NT2/D1 (cell line): ENCODE measurements at regions not wholly inside any gene's neighbourhood (a gene's known extent, or its start where the extent isn't known, plus 50 kb on each side); places are given as distances from the start of the nearest gene placed in this dataset.

Experiments
- DNase-seq: peaks from one replicate; pipeline ENCODE4 v3.0.0-alpha.2; 2011; ENCODE audit warnings: low read depth, low spot score
- H3K27me3 ChIP-seq: 2 replicates; pipeline ENCODE4 v1.6.0; 2011; ENCODE audit warnings: mild to moderate bottlenecking; ENCODE audit not compliant: insufficient read length, insufficient read depth
- H3K36me3 ChIP-seq: 2 replicates; pipeline ENCODE4 v1.6.1; 2011; ENCODE audit warnings: mild to moderate bottlenecking, low read length, mixed read lengths; ENCODE audit not compliant: insufficient read depth, insufficient read length
- H3K4me1 ChIP-seq: 2 replicates; pipeline ENCODE4 v1.5.1; 2011; ENCODE audit not compliant: insufficient read depth, insufficient read length
- H3K4me3 ChIP-seq: 2 replicates; pipeline ENCODE4 v1.5.1; 2011; ENCODE audit warnings: low read depth; ENCODE audit not compliant: insufficient read length
- H3K9ac ChIP-seq: 2 replicates; pipeline ENCODE4 v1.6.0; 2011; ENCODE audit warnings: low read depth; ENCODE audit not compliant: insufficient read length
- H3K9me3 ChIP-seq: 2 replicates; pipeline ENCODE4 v1.5.1; 2011; ENCODE audit warnings: mild to moderate bottlenecking, low read length; ENCODE audit not compliant: insufficient read depth
- SUZ12 ChIP-seq: IDR thresholded peaks from 2 replicates; pipeline ENCODE4 v1.6.1; 2011; ENCODE audit not compliant: insufficient read length, insufficient read depth; ENCODE audit errors: extremely low read depth
- YY1 ChIP-seq: IDR thresholded peaks from 2 replicates; pipeline ENCODE4 v1.6.1; 2011; ENCODE audit not compliant: insufficient read length, insufficient read depth
- ZNF274 ChIP-seq: IDR thresholded peaks from 2 replicates; pipeline ENCODE4 v1.6.1; 2011; ENCODE audit warnings: mild to moderate bottlenecking, low read depth, low read length

- H3K9ac ChIP-seq: no peak overlapping the region
- no peak for DNase-seq
- no peak overlapping the region for H3K4me3 ChIP-seq
- no peaks in the 10 kb centered on the region for H3K9me3 ChIP-seq
- no peaks in the 10 kb centered on the region for H3K27me3 ChIP-seq
- peaks cover 4% of the 10 kb centered on the region for H3K4me1 ChIP-seq
- no peak for TF ChIP-seq YY1
- TF ChIP-seq ZNF274: no peak
- no peak for TF ChIP-seq SUZ12
- no peaks in the 10 kb centered on the region for H3K36me3 ChIP-seq
These were observed 529.3 kb downstream of the BNC2 start for GRCh38 chr9:16341177-16341576.

DNA sequence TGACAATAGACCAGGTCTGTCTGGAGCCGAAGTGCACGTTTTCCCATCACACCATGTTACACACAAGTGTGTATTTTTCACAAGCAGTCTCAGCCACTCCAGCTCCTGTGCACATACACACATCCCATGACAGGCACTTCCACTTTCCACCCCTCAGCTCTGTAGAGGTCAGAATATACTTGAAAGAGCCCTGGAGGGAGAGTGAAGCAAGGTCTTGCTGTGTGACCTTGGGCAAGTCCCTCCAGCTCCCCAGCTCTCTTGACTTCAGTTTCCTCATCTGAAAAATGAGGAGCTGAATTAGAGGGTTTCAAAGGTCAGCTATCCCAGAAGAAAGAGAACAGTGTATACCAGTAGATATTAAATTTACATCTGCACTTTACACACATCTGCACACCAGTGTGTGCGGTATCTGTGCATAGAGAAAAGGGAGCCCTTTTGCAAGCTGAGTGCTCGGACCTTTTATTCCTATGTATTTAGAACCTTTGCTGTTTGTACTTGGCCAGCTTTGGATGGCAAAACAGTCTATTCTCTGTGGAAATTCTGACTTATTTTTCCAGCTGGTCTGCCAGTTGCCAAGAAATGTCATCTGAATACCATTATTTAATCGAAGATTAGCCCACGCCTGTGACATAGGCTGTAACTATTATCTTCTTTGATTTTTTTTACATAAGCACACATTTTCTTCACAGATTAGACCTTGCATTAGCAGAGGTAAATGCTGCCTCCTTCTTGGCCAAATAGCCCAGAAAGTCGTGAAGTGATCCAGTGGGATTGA is 528.0 kb downstream of the BNC2 start:
- Histone ChIP-seq H3K9ac (no peak overlapping the region), H3K9me3 (no peaks in the 10 kb centered on the region), H3K4me1 (peaks cover 4% of the 10 kb centered on the region), H3K36me3 (no peaks in the 10 kb centered on the region), H3K27me3 (no peaks in the 10 kb centered on the region), H3K4me3 (no peak overlapping the region)
- no peak for TF ChIP-seq YY1
- TF ChIP-seq SUZ12: no peak
- no peak for TF ChIP-seq ZNF274
- DNase-seq: no peak

DNA sequence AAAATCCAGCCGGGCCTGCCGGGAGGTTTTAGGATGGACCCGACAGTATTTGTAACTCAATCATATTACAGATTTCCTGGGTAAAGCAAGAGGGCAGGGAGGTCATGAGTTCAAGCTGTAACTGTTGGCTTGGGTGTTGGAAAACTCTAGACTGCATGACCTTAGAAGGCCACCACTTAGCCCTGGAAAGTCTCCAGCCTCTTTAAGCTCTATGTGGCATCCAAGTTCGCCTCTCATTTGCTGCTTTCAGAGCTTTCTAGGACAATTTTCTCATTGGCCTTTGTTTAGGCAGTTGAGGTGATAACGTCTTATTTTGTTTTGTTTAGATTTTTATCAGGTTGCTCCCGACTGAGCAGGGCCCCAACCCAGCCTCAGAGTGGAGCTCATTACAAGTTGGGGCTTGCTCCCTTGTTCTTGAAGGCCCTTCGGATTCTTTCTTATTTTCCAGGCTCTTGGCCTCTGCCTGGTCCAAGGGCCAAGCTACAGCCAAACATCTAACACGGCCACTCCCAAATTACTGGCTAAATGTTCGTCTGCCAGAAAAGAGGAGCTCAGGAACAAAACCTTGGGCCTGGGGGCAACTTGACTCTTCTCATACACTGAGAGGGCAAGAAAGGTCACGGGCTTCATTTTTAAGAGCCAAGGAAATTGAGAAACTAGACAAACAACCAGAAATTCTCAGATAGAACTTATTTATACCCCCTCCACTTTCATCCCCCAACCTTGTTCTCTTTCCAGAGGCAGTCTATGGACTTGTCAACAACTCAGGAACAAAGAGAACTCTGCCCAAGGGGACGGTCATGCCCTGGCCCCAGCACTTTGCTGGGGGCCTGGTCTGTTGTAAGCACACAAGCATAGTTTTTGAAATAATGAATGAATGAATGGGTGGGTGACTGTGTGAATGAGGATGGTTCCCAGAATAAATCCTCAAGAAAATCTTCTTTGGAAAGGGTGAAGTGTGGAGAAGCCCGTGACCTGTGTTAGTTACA is 526.9 kb downstream of the BNC2 start:
- H3K4me1 ChIP-seq: peaks cover 4% of the 10 kb centered on the region
- DNase-seq: no peak
- no peaks in the 10 kb centered on the region for H3K27me3 ChIP-seq
- H3K36me3 ChIP-seq: no peaks in the 10 kb centered on the region
- no peak overlapping the region for H3K4me3 ChIP-seq
- H3K9me3 ChIP-seq: no peaks in the 10 kb centered on the region
- no peak overlapping the region for H3K9ac ChIP-seq
- TF ChIP-seq YY1 (no peak), SUZ12 (no peak), ZNF274 (no peak)

DNA sequence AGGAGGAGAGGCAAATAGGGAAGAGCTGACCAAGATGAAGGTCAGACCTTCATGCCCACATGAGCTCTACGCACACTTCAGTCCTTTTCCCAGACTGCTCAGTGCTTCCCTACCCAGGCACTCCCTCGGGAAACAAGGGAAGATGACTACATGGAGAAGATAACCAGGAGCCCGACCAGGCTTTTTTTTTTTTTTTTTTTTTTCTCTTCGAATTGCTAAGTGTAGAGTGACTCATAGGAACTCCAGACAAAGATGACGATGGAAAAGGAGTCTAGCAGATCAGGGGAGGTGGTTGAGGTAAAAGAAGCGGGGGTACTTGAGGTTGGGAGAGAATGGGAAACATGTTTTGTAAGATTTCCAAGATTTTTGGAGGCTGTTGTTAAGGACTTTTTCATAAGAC is 526.1 kb downstream of the BNC2 start:
- TF ChIP-seq SUZ12 (no peak), ZNF274 (no peak), YY1 (no peak)
- H3K4me3 ChIP-seq: no peak overlapping the region
- H3K4me1 ChIP-seq: peaks cover 4% of the 10 kb centered on the region
- no peaks in the 10 kb centered on the region for H3K27me3 ChIP-seq
- no peaks in the 10 kb centered on the region for H3K9me3 ChIP-seq
- no peak overlapping the region for H3K9ac ChIP-seq
- no peaks in the 10 kb centered on the region for H3K36me3 ChIP-seq
- peak; percentile 42 for DNase-seq

DNA sequence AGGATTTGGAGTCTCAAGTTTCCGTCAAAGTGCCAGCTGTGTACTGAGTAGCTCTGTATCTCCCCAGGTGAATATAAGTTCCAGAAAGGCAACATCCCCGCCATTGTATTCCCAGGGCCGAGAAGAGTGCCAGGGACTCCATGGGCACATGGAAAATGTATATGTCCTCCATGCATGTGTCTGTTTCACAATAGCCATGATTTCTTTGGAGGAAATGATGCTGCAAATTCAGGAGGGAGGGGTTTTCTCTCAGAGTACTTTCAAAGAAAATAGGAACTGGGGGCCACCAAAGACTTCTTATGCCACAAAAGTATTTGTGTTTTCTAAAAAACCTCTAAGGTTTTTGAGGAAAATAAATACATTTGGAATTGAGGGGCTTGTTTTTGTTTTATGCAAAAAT is 524.6 kb downstream of the BNC2 start:
- H3K27me3 ChIP-seq: no peaks in the 10 kb centered on the region
- no peak overlapping the region for H3K9ac ChIP-seq
- H3K36me3 ChIP-seq: no peaks in the 10 kb centered on the region
- peaks cover 4% of the 10 kb centered on the region for H3K4me1 ChIP-seq
- H3K4me3 ChIP-seq: no peak overlapping the region
- DNase-seq: no peak
- TF ChIP-seq ZNF274: no peak
- no peak for TF ChIP-seq YY1
- no peak for TF ChIP-seq SUZ12
- H3K9me3 ChIP-seq: no peaks in the 10 kb centered on the region

- Histone ChIP-seq H3K4me3 (no peak overlapping the region), H3K9ac (no peak overlapping the region), H3K27me3 (no peaks in the 10 kb centered on the region), H3K9me3 (no peaks in the 10 kb centered on the region), H3K36me3 (no peaks in the 10 kb centered on the region), H3K4me1 (peaks cover 4% of the 10 kb centered on the region)
- no peak for DNase-seq
- TF ChIP-seq SUZ12: no peak
- TF ChIP-seq YY1: no peak
- no peak for TF ChIP-seq ZNF274
These were observed 522.6 kb downstream of the BNC2 start for GRCh38 chr9:16347886-16348285.

- no peaks in the 10 kb centered on the region for H3K27me3 ChIP-seq
- DNase-seq: no peak
- H3K36me3 ChIP-seq: no peaks in the 10 kb centered on the region
- peaks cover 4% of the 10 kb centered on the region for H3K4me1 ChIP-seq
- H3K4me3 ChIP-seq: no peak overlapping the region
- H3K9me3 ChIP-seq: no peaks in the 10 kb centered on the region
- TF ChIP-seq ZNF274 (no peak), YY1 (no peak), SUZ12 (no peak)
- H3K9ac ChIP-seq: no peak overlapping the region
These were observed 521.9 kb downstream of the BNC2 start for GRCh38 chr9:16348531-16348930.
